Panc1 (cell line): ENCODE measurements at regions not wholly inside any gene's neighbourhood (a gene's known extent, or its start where the extent isn't known, plus 50 kb on each side); places are given as distances from the start of the nearest gene placed in this dataset.

ENCODE experiments used
- ATAC-seq: fragments of 200-7000 bp; cut with Tn5 transposase; 2 replicates; pipeline ENCODE4 v1.9.1; 2020; ENCODE audit warnings: mild to moderate bottlenecking, moderate library complexity
- BruUV-seq: library from RNA; stranded (reverse); fragments of 400-500 nt; replicated peaks from 2 replicates; lab custom pipeline; 2021; lab: Mats Ljungman, UMichigan
- CTCF ChIA-PET: fragments of 300-600 bp; sonication (Branson Sonifier 250); formaldehyde crosslinking; loops from one replicate; lab custom pipeline; 2022; ENCODE audit warnings: antibody characterized with exemption; lab: Charles Lee
- POLR2A ChIA-PET: fragments of 300-600 bp; sonication (Branson Sonifier 250); formaldehyde crosslinking; loops from one replicate; lab custom pipeline; 2022; ENCODE audit warnings: antibody characterized with exemption; lab: Charles Lee
- DNase-seq: peaks from one replicate; pipeline ENCODE4 v3.0.0-alpha.2; 2010; ENCODE audit warnings: low read depth, low spot score
- H3K27ac ChIP-seq: 2 replicates; pipeline ENCODE4 v1.5.1; 2011; ENCODE audit warnings: mild to moderate bottlenecking, low read length, inconsistent platforms
- H3K27me3 ChIP-seq: fragments of 200-500 bp; sonication (Bioruptor generic); 2 replicates; pipeline ENCODE4 v1.6.0; 2014; ENCODE audit warnings: low read length, inconsistent platforms; ENCODE audit not compliant: control insufficient read depth, insufficient read depth
- H3K36me3 ChIP-seq: fragments of 200-500 bp; sonication (Bioruptor generic); 2 replicates; pipeline ENCODE4 v1.5.1; 2014; ENCODE audit warnings: inconsistent platforms, mild to moderate bottlenecking, low read length, moderate library complexity; ENCODE audit not compliant: control insufficient read depth, insufficient read depth
- H3K4me1 ChIP-seq: 2 replicates; pipeline ENCODE4 v1.5.1; 2011; ENCODE audit warnings: inconsistent platforms, mild to moderate bottlenecking, low read length, moderate library complexity; ENCODE audit not compliant: control insufficient read depth, insufficient read depth
- H3K4me3 ChIP-seq, 2 experiments: 2 replicates each; pipeline ENCODE4 v1.5.1; 2011 to 2012; ENCODE audit warnings: low read depth in 2 of 2, low read length in 2 of 2, mild to moderate bottlenecking in 2 of 2, inconsistent platforms in 1 of 2, moderate library complexity in 1 of 2
- H3K9me3 ChIP-seq: fragments of 200-500 bp; sonication (Bioruptor generic); 2 replicates; pipeline ENCODE4 v1.5.1; 2014; ENCODE audit warnings: low read depth, mild to moderate bottlenecking, inconsistent platforms, low read length, moderate library complexity; ENCODE audit not compliant: control insufficient read depth, insufficient read depth
- POLR2AphosphoS5 ChIP-seq: IDR thresholded peaks from 2 replicates; pipeline ENCODE4 v1.6.1; 2012; ENCODE audit warnings: mild to moderate bottlenecking, low read depth, low read length, moderate library complexity
- SIN3A ChIP-seq: IDR thresholded peaks from 2 replicates; pipeline ENCODE4 v1.6.1; 2012; ENCODE audit warnings: low read depth, mild to moderate bottlenecking, low read length, moderate library complexity, borderline replicate concordance; ENCODE audit not compliant: insufficient read depth
- TCF7L2 ChIP-seq: IDR thresholded peaks from 2 replicates; pipeline ENCODE4 v1.6.1; 2011; ENCODE audit warnings: mild to moderate bottlenecking, low read depth, low read length, inconsistent platforms
- in situ Hi-C: cut with HindIII; loops from 2 replicates; pipeline ENCODE4 v1.10.0; 2016; ENCODE audit warnings: low sequenced_read_pairs, low pct_unique_long_range_greater_than_20kb
- intact Hi-C: fragments of 100-400 bp; cut with micrococcal nuclease; formaldehyde crosslinking; loops from one replicate; pipeline ENCODE4 v1.10.0; 2022; ENCODE audit not compliant: unreplicated experiment
- TF ChIP-seq, protein P1 (sequence below): fragments of 450-650 bp; IDR thresholded peaks from 2 replicates; pipeline ENCODE4 v1.5.1; 2017; ENCODE audit warnings: mild to moderate bottlenecking
- TF ChIP-seq, protein P2 (sequence below), 2 experiments: IDR thresholded peaks; 2 replicates each; pipeline ENCODE4 v1.6.1; 2011 to 2012; ENCODE audit warnings: low read depth in 2 of 2, control low read depth in 1 of 2, low read length in 1 of 2, mild to moderate bottlenecking in 1 of 2, moderate library complexity in 1 of 2; ENCODE audit not compliant: insufficient read depth in 1 of 2

DNA sequence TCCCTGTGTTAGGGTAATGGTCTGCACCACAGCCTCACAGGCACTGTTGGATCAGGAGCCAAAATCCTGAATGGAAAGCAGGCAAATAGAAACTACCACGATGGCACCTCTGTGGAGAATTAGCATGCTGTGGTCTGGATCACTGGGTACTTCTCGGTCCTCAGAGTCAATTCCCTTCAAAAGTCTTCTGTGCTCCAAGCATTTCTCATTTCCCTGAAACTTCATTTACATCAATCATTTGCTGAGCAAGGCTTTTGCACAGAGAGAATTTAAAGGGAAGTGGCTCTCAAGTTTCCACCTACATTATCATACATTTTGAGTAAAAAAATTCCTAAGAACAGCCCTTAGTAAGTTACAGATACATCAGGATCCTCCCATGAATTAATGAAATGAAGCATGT, 293.9 kb upstream of the NPSR1 start:
- TF ChIP-seq SIN3A (no peak), TCF7L2 (no peak), POLR2AphosphoS5 (no peak)
- TF ChIP-seq, protein P1, sequence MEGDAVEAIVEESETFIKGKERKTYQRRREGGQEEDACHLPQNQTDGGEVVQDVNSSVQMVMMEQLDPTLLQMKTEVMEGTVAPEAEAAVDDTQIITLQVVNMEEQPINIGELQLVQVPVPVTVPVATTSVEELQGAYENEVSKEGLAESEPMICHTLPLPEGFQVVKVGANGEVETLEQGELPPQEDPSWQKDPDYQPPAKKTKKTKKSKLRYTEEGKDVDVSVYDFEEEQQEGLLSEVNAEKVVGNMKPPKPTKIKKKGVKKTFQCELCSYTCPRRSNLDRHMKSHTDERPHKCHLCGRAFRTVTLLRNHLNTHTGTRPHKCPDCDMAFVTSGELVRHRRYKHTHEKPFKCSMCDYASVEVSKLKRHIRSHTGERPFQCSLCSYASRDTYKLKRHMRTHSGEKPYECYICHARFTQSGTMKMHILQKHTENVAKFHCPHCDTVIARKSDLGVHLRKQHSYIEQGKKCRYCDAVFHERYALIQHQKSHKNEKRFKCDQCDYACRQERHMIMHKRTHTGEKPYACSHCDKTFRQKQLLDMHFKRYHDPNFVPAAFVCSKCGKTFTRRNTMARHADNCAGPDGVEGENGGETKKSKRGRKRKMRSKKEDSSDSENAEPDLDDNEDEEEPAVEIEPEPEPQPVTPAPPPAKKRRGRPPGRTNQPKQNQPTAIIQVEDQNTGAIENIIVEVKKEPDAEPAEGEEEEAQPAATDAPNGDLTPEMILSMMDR: no peak
- TF ChIP-seq, protein P2, sequence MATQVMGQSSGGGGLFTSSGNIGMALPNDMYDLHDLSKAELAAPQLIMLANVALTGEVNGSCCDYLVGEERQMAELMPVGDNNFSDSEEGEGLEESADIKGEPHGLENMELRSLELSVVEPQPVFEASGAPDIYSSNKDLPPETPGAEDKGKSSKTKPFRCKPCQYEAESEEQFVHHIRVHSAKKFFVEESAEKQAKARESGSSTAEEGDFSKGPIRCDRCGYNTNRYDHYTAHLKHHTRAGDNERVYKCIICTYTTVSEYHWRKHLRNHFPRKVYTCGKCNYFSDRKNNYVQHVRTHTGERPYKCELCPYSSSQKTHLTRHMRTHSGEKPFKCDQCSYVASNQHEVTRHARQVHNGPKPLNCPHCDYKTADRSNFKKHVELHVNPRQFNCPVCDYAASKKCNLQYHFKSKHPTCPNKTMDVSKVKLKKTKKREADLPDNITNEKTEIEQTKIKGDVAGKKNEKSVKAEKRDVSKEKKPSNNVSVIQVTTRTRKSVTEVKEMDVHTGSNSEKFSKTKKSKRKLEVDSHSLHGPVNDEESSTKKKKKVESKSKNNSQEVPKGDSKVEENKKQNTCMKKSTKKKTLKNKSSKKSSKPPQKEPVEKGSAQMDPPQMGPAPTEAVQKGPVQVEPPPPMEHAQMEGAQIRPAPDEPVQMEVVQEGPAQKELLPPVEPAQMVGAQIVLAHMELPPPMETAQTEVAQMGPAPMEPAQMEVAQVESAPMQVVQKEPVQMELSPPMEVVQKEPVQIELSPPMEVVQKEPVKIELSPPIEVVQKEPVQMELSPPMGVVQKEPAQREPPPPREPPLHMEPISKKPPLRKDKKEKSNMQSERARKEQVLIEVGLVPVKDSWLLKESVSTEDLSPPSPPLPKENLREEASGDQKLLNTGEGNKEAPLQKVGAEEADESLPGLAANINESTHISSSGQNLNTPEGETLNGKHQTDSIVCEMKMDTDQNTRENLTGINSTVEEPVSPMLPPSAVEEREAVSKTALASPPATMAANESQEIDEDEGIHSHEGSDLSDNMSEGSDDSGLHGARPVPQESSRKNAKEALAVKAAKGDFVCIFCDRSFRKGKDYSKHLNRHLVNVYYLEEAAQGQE (IDR thresholded peaks at IDR 0.05; ENCODE audit: insufficient read depth in 1 of 2, low read depth in 2 of 2, low read length in 1 of 2): no peak
- no peaks in the 10 kb centered on the region for H3K4me1 ChIP-seq
- H3K4me3 ChIP-seq: no peak overlapping the region
- ATAC-seq: no peak
- no TSS peak for BruUV-seq
- no peak for DNase-seq
- in situ Hi-C loops (no loop called here), intact Hi-C loops (no loop called here)
- POLR2A ChIA-PET: no interaction called here
- no peak overlapping the region for H3K27ac ChIP-seq
- CTCF ChIA-PET: no interaction called here
- H3K36me3 ChIP-seq: no peaks in the 10 kb centered on the region
- H3K9me3 ChIP-seq: no peaks in the 10 kb centered on the region
- H3K27me3 ChIP-seq: no peaks in the 10 kb centered on the region

DNA sequence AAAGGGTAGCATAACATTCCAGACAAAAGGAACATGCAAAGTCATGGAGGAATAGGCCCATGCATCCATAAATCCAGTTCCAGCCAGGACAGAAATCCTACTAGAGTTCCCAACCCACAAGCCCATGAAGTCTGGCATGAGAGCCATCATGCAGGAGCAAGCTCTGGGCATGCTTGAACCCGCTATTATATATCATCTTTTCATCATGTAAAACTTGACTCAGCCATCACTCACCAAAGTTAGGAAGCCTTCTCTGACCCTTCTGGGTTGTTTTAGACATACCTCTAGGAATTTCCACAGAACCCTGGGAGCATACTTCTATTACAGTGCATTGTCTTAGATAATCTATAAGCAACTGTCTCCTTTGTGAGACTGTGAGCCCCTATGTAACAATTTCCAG, 293.0 kb upstream of the NPSR1 start:
- Histone ChIP-seq H3K27ac (no peak overlapping the region), H3K9me3 (no peaks in the 10 kb centered on the region), H3K27me3 (no peaks in the 10 kb centered on the region), H3K36me3 (no peaks in the 10 kb centered on the region), H3K4me1 (no peaks in the 10 kb centered on the region), H3K4me3 (no peak overlapping the region)
- ATAC-seq: no peak
- ChIA-PET POLR2A (no interaction called here), CTCF (no interaction called here)
- BruUV-seq: no TSS peak
- DNase-seq: no peak
- TF ChIP-seq POLR2AphosphoS5: no peak
- TF ChIP-seq, protein P1: no peak
- no peak for TF ChIP-seq TCF7L2
- TF ChIP-seq, protein P2 (IDR thresholded peaks at IDR 0.05; ENCODE audit: insufficient read depth in 1 of 2, low read depth in 2 of 2, low read length in 1 of 2): no peak
- no peak for TF ChIP-seq SIN3A
- in situ Hi-C loops: no loop called here
- intact Hi-C loops: no loop called here
